HCT116 (cell line): ENCODE measurements at regions not wholly inside any gene's neighbourhood (a gene's known extent, or its start where the extent isn't known, plus 50 kb on each side); places are given as distances from the start of the nearest gene placed in this dataset.

ENCODE experiments used
- ATAC-seq: fragments of 200-7000 bp; cut with Tn5 transposase; 2 replicates; pipeline ENCODE4 v1.9.1; 2020; ENCODE audit warnings: mild to moderate bottlenecking, moderate library complexity
- BruUV-seq: library from RNA; stranded (reverse); fragments of 400-500 nt; replicated peaks from 2 replicates; lab custom pipeline; 2021; lab: Mats Ljungman, UMichigan
- CTCF ChIA-PET: fragments of 300-600 bp; sonication (Branson Sonifier 250); formaldehyde crosslinking; loops from one replicate; lab custom pipeline; 2021; ENCODE audit warnings: antibody characterized with exemption; lab: Charles Lee
- POLR2A ChIA-PET: fragments of 300-600, 350-600 bp; sonication (Branson Sonifier 250); formaldehyde crosslinking; loops from one replicate; lab custom pipeline; 2021; ENCODE audit warnings: antibody characterized with exemption; lab: Charles Lee
- RAD21 ChIA-PET, 2 experiments: fragments of 300-600 bp; sonication (Branson Sonifier 250); formaldehyde crosslinking; loops; one replicate each; lab custom pipeline; 2023; ENCODE audit warnings: low total read pairs in 2 of 2; ENCODE audit not compliant: uncharacterized antibody in 2 of 2, unreplicated experiment in 2 of 2, low non-redundant PET in 1 of 2; lab: Charles Lee
- DNase-seq: peaks from one replicate; pipeline ENCODE4 v3.0.0-alpha.2; 2010; ENCODE audit warnings: low read depth, low spot score
- H2AFZ ChIP-seq: fragments of 200-600 bp; shearing (Covaris generic), sonication (generic); 2 replicates; pipeline ENCODE4 v1.6.1; 2017; ENCODE audit warnings: low read depth, mixed run types, mixed read lengths, antibody characterized with exemption, low read length; ENCODE audit not compliant: poor library complexity, severe bottlenecking
- H3K27ac ChIP-seq: 2 replicates; pipeline ENCODE4 v1.5.1; 2012; ENCODE audit warnings: low read depth, low read length
- H3K27me3 ChIP-seq: fragments of 200-600 bp; sonication (generic); 2 replicates; pipeline ENCODE4 v1.6.1; 2016; ENCODE audit warnings: mixed run types, low read length, mixed read lengths; ENCODE audit not compliant: insufficient read depth
- H3K36me3 ChIP-seq, 2 experiments: fragments of 200-500 bp in 1 of 2; fragments of 200-600 bp in 1 of 2; sonication (Bioruptor generic) in 1 of 2; sonication (generic) in 1 of 2; 2 replicates each; pipeline versions ENCODE4 v1.5.1 to v1.6.1; 2014 to 2016; ENCODE audit warnings: low read length in 2 of 2, inconsistent platforms in 1 of 2, mixed read lengths in 1 of 2, mixed run types in 1 of 2; ENCODE audit not compliant: insufficient read depth in 2 of 2, control insufficient read depth in 1 of 2
- H3K4me1 ChIP-seq, 2 experiments: fragments of 200-600 bp in 1 of 2; sonication (generic) in 1 of 2; 2 replicates each; pipeline versions ENCODE4 v1.5.1 to v1.6.1; 2012 to 2017; ENCODE audit warnings: low read length in 2 of 2, inconsistent platforms in 1 of 2, mild to moderate bottlenecking in 1 of 2, mixed read lengths in 1 of 2, mixed run types in 1 of 2, moderate library complexity in 1 of 2; ENCODE audit not compliant: insufficient read depth in 2 of 2, control insufficient read depth in 1 of 2
- H3K4me2 ChIP-seq: fragments of 200-600 bp; sonication (generic); 2 replicates; pipeline ENCODE4 v1.6.1; 2017; ENCODE audit warnings: mixed run types, low read length, mixed read lengths
- H3K4me3 ChIP-seq, 2 experiments: fragments of 200-600 bp in 1 of 2; sonication (generic) in 1 of 2; replicated peaks in 1 of 2; 2 replicates each; pipeline ENCODE4 v1.5.1; 2011 to 2016; ENCODE audit warnings: low read length in 2 of 2, control low read depth in 1 of 2, low read depth in 1 of 2, mild to moderate bottlenecking in 1 of 2, mixed read lengths in 1 of 2, mixed run types in 1 of 2
- H3K79me2 ChIP-seq: fragments of 200-600 bp; sonication (generic); 2 replicates; pipeline ENCODE4 v1.6.1; 2017; ENCODE audit warnings: mild to moderate bottlenecking, mixed run types, low read length, moderate library complexity, mixed read lengths; ENCODE audit not compliant: insufficient read depth
- H3K9ac ChIP-seq: fragments of 200-600 bp; sonication (generic); 2 replicates; pipeline ENCODE4 v1.6.1; 2016; ENCODE audit warnings: low read length, mixed read lengths
- H3K9me2 ChIP-seq: fragments of 200-600 bp; sonication (generic), shearing (Covaris generic); 2 replicates; pipeline ENCODE4 v1.6.1; 2017; ENCODE audit warnings: mixed run types, mild to moderate bottlenecking, moderate library complexity; ENCODE audit not compliant: insufficient read depth
- H3K9me3 ChIP-seq, 2 experiments: fragments of 200-500 bp in 1 of 2; fragments of 200-600 bp in 1 of 2; sonication (Bioruptor generic) in 1 of 2; sonication (generic) in 1 of 2; 2 replicates each; pipeline ENCODE4 v1.6.1; 2014 to 2017; ENCODE audit warnings: low read length in 2 of 2, mixed read lengths in 2 of 2, inconsistent platforms in 1 of 2, low read depth in 1 of 2, mild to moderate bottlenecking in 1 of 2, mixed run types in 1 of 2, moderate library complexity in 1 of 2; ENCODE audit not compliant: control insufficient read depth in 1 of 2, insufficient read depth in 1 of 2
- H4K20me1 ChIP-seq: fragments of 200-600 bp; sonication (generic), shearing (Covaris generic); 2 replicates; pipeline ENCODE4 v1.6.1; 2017; ENCODE audit warnings: mixed run types, mild to moderate bottlenecking, moderate library complexity; ENCODE audit not compliant: insufficient read depth
- CBX3 ChIP-seq: IDR thresholded peaks from 2 replicates; pipeline ENCODE4 v1.6.1; 2012; ENCODE audit warnings: low read depth
- CEBPB ChIP-seq: IDR thresholded peaks from 2 replicates; pipeline ENCODE4 v1.6.1; 2012; ENCODE audit warnings: low read depth
- CTCF ChIP-seq, 3 experiments: fragments of 200-600 bp in 1 of 3; sonication (generic) in 1 of 3; IDR thresholded peaks in 2 of 3; conservative IDR thresholded peaks in 1 of 3; 2 replicates each; pipeline ENCODE4 v1.5.1; 2012 to 2017; ENCODE audit warnings: low read depth in 2 of 3, low read length in 2 of 3, antibody characterized with exemption in 1 of 3, borderline replicate concordance in 1 of 3, control low read depth in 1 of 3, mild to moderate bottlenecking in 1 of 3, mixed read lengths in 1 of 3, mixed run types in 1 of 3, moderate library complexity in 1 of 3; ENCODE audit not compliant: insufficient read depth in 1 of 3
- EGR1 ChIP-seq: IDR thresholded peaks from 2 replicates; pipeline ENCODE4 v1.6.1; 2012; ENCODE audit warnings: low read depth
- EZH2 ChIP-seq: fragments of 200-600 bp; sonication (generic); IDR thresholded peaks from 2 replicates; pipeline ENCODE4 v1.6.1; 2017; ENCODE audit warnings: antibody characterized with exemption, mixed run types
- EZH2phosphoT487 ChIP-seq: fragments of 200-600 bp; IDR thresholded peaks from 2 replicates; pipeline ENCODE4 v1.6.1; 2018; ENCODE audit warnings: antibody characterized with exemption, borderline replicate concordance
- FOSL1 ChIP-seq: IDR thresholded peaks from 2 replicates; pipeline ENCODE4 v1.6.1; 2012; ENCODE audit warnings: low read depth
- JUND ChIP-seq: IDR thresholded peaks from 2 replicates; pipeline ENCODE4 v1.6.1; 2012
- POLR2AphosphoS5 ChIP-seq: IDR thresholded peaks from 2 replicates; pipeline ENCODE4 v1.6.1; 2011; ENCODE audit warnings: mild to moderate bottlenecking, low read depth, low read length, moderate library complexity
- RAD21 ChIP-seq: IDR thresholded peaks from 2 replicates; pipeline ENCODE4 v1.6.1; 2012; ENCODE audit warnings: low read depth, mild to moderate bottlenecking
- SRF ChIP-seq: IDR thresholded peaks from 2 replicates; pipeline ENCODE4 v1.6.1; 2012; ENCODE audit warnings: low read depth
- TCF7L2 ChIP-seq: IDR thresholded peaks from 2 replicates; pipeline ENCODE4 v1.7.0; 2011; ENCODE audit warnings: borderline replicate concordance, inconsistent platforms; ENCODE audit not compliant: insufficient read depth, insufficient read length; ENCODE audit errors: extremely low read depth
- ZFX ChIP-seq: fragments of 450-650 bp; IDR thresholded peaks from 2 replicates; pipeline ENCODE4 v1.6.1; 2017
- ZNF274 ChIP-seq: fragments of 200-500 bp; sonication (Bioruptor generic); IDR thresholded peaks from 2 replicates; pipeline ENCODE4 v1.6.1; 2014; ENCODE audit warnings: mild to moderate bottlenecking, low read depth, low read length, inconsistent platforms
- intact Hi-C: fragments of 100-400 bp; cut with micrococcal nuclease; formaldehyde crosslinking; loops from 2 replicates; pipeline ENCODE4 v1.10.0; 2022
- TF ChIP-seq, protein P1 (sequence below): IDR thresholded peaks from 2 replicates; pipeline ENCODE4 v1.6.1; 2012
- TF ChIP-seq, protein P2 (sequence below): IDR thresholded peaks from 2 replicates; pipeline ENCODE4 v1.6.1; 2011; ENCODE audit warnings: mild to moderate bottlenecking, low read length, moderate library complexity; ENCODE audit not compliant: insufficient replicate concordance; ENCODE audit errors: extremely low read depth

DNA sequence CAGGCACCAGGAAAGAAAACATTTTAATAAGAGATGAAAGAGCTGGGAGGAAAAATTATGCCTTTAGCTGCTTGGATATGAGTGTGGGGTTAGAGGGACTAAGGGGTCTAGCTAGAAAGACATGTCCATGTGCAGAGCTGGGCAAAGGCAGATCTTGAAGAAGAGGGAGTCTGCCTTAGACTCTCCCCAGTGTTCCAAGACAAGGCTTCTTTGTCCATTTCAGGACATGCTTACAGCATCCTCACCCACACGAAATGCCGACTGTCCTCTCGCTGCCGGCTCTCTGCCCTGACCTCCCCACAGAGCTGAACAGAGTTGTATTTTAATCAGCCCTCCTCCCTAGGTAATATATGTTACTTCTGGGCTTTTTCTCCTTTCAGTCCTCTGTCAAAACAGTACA is 100.7 kb upstream of the ATP1B1 start:
- CTCF ChIA-PET, result no interaction called here
- H3K9me3 ChIP-seq, result no peaks in the 10 kb centered on the region
- RAD21 ChIA-PET, result no interaction called here
- no peak overlapping the region for H3K4me3 ChIP-seq
- H3K4me1 ChIP-seq, result peaks cover 6% of the 10 kb centered on the region in 2 experiments; a peak in 2 of 4 replicates
- intact Hi-C loops, result no loop called here
- H3K4me2 ChIP-seq, result no peak overlapping the region
- no peaks in the 10 kb centered on the region for H3K27me3 ChIP-seq
- no peaks in the 10 kb centered on the region for H3K36me3 ChIP-seq
- no TSS peak for BruUV-seq
- TF ChIP-seq ZNF274, result no peak
- no peak for TF ChIP-seq CEBPB
- no peak for TF ChIP-seq FOSL1
- TF ChIP-seq JUND, result no peak
- TF ChIP-seq RAD21, result no peak
- no peak for TF ChIP-seq EGR1
- TF ChIP-seq CBX3, result no peak
- no peak for TF ChIP-seq ZFX
- TF ChIP-seq, protein P1, sequence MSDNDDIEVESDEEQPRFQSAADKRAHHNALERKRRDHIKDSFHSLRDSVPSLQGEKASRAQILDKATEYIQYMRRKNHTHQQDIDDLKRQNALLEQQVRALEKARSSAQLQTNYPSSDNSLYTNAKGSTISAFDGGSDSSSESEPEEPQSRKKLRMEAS, result no peak
- no peaks in the 10 kb centered on the region for H3K9me2 ChIP-seq
- POLR2A ChIA-PET, result no interaction called here
- no peak overlapping the region for H3K9ac ChIP-seq
- H2AFZ ChIP-seq, result no peak overlapping the region
- H4K20me1 ChIP-seq, result no peaks in the 10 kb centered on the region
- no peaks in the 10 kb centered on the region for H3K79me2 ChIP-seq
- ATAC-seq (no peak), DNase-seq (no peak)
- no peak overlapping the region for H3K27ac ChIP-seq

DNA sequence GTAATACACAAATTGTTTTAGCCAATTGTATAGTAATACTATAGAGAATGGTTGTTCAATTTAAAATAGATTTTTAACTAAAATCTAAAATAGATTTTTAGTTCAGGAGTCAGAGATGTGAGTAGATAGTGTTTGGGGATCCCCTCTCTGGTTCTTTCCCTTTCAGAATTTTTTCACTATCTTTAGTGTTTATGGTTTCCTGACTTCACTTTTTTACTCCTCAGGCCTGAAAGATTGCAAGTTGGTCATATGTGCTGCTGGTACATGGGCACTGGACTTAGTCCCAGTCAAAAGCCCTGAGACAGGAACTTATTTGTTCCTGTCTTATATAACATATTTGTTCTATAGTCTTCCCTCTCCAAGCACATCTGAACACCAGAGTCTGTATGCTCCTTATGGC is 96.8 kb upstream of the ATP1B1 start:
- Histone ChIP-seq H3K36me3 (no peaks in the 10 kb centered on the region), H3K4me3 (no peak overlapping the region), H3K9me3 (no peaks in the 10 kb centered on the region), H3K4me2 (no peak overlapping the region), H2AFZ (no peak overlapping the region), H4K20me1 (no peaks in the 10 kb centered on the region), H3K9me2 (no peaks in the 10 kb centered on the region), H3K79me2 (no peaks in the 10 kb centered on the region), H3K27ac (no peak overlapping the region), H3K27me3 (no peaks in the 10 kb centered on the region), H3K9ac (no peak overlapping the region), H3K4me1 (no peaks in the 10 kb centered on the region; a peak in 1 of 4 replicates)
- intact Hi-C loops, result no loop called here
- POLR2A ChIA-PET, result no interaction called here
- RAD21 ChIA-PET, result no interaction called here
- CTCF ChIA-PET, result no interaction called here
- ATAC-seq (no peak), DNase-seq (no peak)
- no TSS peak for BruUV-seq
- TF ChIP-seq EZH2 (no peak), CTCF (IDR thresholded peaks at IDR 0.05 in 2 of 3, conservative IDR thresholded peaks at IDR 0.05 in 1 of 3; ENCODE audit: borderline replicate concordance in 1 of 3, insufficient read depth in 1 of 3, low read depth in 2 of 3, low read length in 2 of 3) (no peak), TCF7L2 (no peak), CEBPB (no peak), POLR2AphosphoS5 (no peak), EGR1 (no peak), SRF (no peak), JUND (no peak), EZH2phosphoT487 (no peak)
- TF ChIP-seq, protein P2, sequence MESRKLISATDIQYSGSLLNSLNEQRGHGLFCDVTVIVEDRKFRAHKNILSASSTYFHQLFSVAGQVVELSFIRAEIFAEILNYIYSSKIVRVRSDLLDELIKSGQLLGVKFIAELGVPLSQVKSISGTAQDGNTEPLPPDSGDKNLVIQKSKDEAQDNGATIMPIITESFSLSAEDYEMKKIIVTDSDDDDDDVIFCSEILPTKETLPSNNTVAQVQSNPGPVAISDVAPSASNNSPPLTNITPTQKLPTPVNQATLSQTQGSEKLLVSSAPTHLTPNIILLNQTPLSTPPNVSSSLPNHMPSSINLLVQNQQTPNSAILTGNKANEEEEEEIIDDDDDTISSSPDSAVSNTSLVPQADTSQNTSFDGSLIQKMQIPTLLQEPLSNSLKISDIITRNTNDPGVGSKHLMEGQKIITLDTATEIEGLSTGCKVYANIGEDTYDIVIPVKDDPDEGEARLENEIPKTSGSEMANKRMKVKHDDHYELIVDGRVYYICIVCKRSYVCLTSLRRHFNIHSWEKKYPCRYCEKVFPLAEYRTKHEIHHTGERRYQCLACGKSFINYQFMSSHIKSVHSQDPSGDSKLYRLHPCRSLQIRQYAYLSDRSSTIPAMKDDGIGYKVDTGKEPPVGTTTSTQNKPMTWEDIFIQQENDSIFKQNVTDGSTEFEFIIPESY, result no peak
- TF ChIP-seq, protein P1, result no peak
